ENCODE measurements at regions not wholly inside any gene's neighbourhood (a gene's known extent, or its start where the extent isn't known, plus 50 kb on each side); places are given as distances from the start of the nearest gene placed in this dataset.

- no peak for TF ChIP-seq CTCF (optimal IDR thresholded peaks at IDR 0.05 in 1 of 3, IDR thresholded peaks at IDR 0.05 in 1 of 3, conservative IDR thresholded peaks at IDR 0.05 in 1 of 3; ENCODE audit: extremely low read depth in 1 of 3, insufficient read depth in 2 of 3, low read length in 3 of 3)
- no peak for TF ChIP-seq EZH2 (IDR thresholded peaks at IDR 0.05; ENCODE audit: low read length)
Measured at GRCh38 chr1:13918862-13919261, 218.9 kb downstream of the PRDM2 start.
